ENCODE measurements at regions not wholly inside any gene's neighbourhood (a gene's known extent, or its start where the extent isn't known, plus 50 kb on each side); places are given as distances from the start of the nearest gene placed in this dataset.
A peak's percentile ranks its signal among the peaks of the same experiment; 100 is the strongest.

- TF ChIP-seq CTCF (IDR thresholded peaks at IDR 0.05; ENCODE audit: low read depth, low read length), result no peak
- DNase-seq (ENCODE audit: low read depth, low spot score), result no peak
- ChIA-PET POLR2A (no interaction called here), CTCF (no interaction called here)
- H3K27me3 ChIP-seq (ENCODE audit: control insufficient read depth, insufficient read depth, low read length), result no peaks in the 10 kb centered on the region
- H3K4me3 ChIP-seq (ENCODE audit: low read depth, low read length), result no peak overlapping the region
- H3K27ac ChIP-seq (ENCODE audit: low read depth, low read length), result no peak overlapping the region
- no peaks in the 10 kb centered on the region for H3K9me3 ChIP-seq (ENCODE audit: control insufficient read depth, insufficient read depth, low read length)
These were observed 346.1 kb upstream of the MIR17HG start for GRCh38 chr13:91001371-91001770.

- DNase-seq (ENCODE audit: low read depth, low spot score), result no peak
- POLR2A ChIA-PET, result no interaction called here
- Histone ChIP-seq H3K27ac (ENCODE audit: low read depth, low read length) (no peak overlapping the region), H3K9me3 (ENCODE audit: control insufficient read depth, insufficient read depth, low read length) (no peaks in the 10 kb centered on the region), H3K27me3 (ENCODE audit: control insufficient read depth, insufficient read depth, low read length) (no peaks in the 10 kb centered on the region), H3K4me3 (ENCODE audit: low read depth, low read length) (no peak overlapping the region)
- TF ChIP-seq CTCF (IDR thresholded peaks at IDR 0.05; ENCODE audit: low read depth, low read length), result no peak
- CTCF ChIA-PET, result no interaction called here
These were observed 332.8 kb upstream of the MIR17HG start for GRCh38 chr13:91014696-91015095.

- Histone ChIP-seq H3K4me3 (ENCODE audit: low read depth, low read length) (no peak overlapping the region), H3K27ac (ENCODE audit: low read depth, low read length) (no peak overlapping the region), H3K27me3 (ENCODE audit: control insufficient read depth, insufficient read depth, low read length) (no peaks in the 10 kb centered on the region), H3K9me3 (ENCODE audit: control insufficient read depth, insufficient read depth, low read length) (no peaks in the 10 kb centered on the region)
- ChIA-PET CTCF (interaction anchor here (0.6 to 1.2 kb wide), 3 partner anchors 45 to 1260 kb away, joined by 3 to 4 read pairs (median 3); no protein-coding TSS in a partner anchor), POLR2A (no interaction called here)
- no peak for DNase-seq (ENCODE audit: low read depth, low spot score)
- peak; percentile 78 for TF ChIP-seq CTCF (IDR thresholded peaks at IDR 0.05; ENCODE audit: low read depth, low read length)
These were observed 330.3 kb upstream of the MIR17HG start for GRCh38 chr13:91017031-91017668.

- no peak for TF ChIP-seq CTCF (IDR thresholded peaks at IDR 0.05; ENCODE audit: low read depth, low read length)
- no peak for DNase-seq (ENCODE audit: low read depth, low spot score)
- Histone ChIP-seq H3K27ac (ENCODE audit: low read depth, low read length) (no peak overlapping the region), H3K4me3 (ENCODE audit: low read depth, low read length) (no peak overlapping the region), H3K27me3 (ENCODE audit: control insufficient read depth, insufficient read depth, low read length) (no peaks in the 10 kb centered on the region), H3K9me3 (ENCODE audit: control insufficient read depth, insufficient read depth, low read length) (no peaks in the 10 kb centered on the region)
- ChIA-PET POLR2A (no interaction called here), CTCF (interaction anchor here (1.2 kb wide), 1 partner anchor 46 kb away, joined by 3 read pairs; no protein-coding TSS in a partner anchor)
These were observed 329.8 kb upstream of the MIR17HG start for GRCh38 chr13:91017669-91018053.

GRCh38 chr13:91020461-91021034 is 326.9 kb upstream of the MIR17HG start:
- CTCF ChIA-PET, result interaction anchor here (0.6 kb wide), 1 partner anchor 107 kb away, joined by 3 read pairs; no protein-coding TSS in a partner anchor
- H3K9me3 ChIP-seq (ENCODE audit: control insufficient read depth, insufficient read depth, low read length), result no peaks in the 10 kb centered on the region
- DNase-seq (ENCODE audit: low read depth, low spot score), result no peak
- H3K4me3 ChIP-seq (ENCODE audit: low read depth, low read length), result no peak overlapping the region
- POLR2A ChIA-PET, result no interaction called here
- H3K27ac ChIP-seq (ENCODE audit: low read depth, low read length), result no peak overlapping the region
- no peak for TF ChIP-seq CTCF (IDR thresholded peaks at IDR 0.05; ENCODE audit: low read depth, low read length)
- no peaks in the 10 kb centered on the region for H3K27me3 ChIP-seq (ENCODE audit: control insufficient read depth, insufficient read depth, low read length)

Data from AG04450 (cell line).